Activated T-cell treated with anti-CD3 and anti-CD28 coated beads, Interleukin-2, amount 50 U/mL, for 24 hours (primary cell): ENCODE measurements at regions not wholly inside any gene's neighbourhood (a gene's known extent, or its start where the extent isn't known, plus 50 kb on each side); places are given as distances from the start of the nearest gene placed in this dataset.

Source experiments
- DNase-seq: peaks from one replicate; pipeline ENCODE4 v3.0.0-alpha.2; 2020
- H3K27ac Mint-ChIP-seq: 2 replicates; pipeline ENCODE4 v1.8.0; 2020; ENCODE audit warnings: mild to moderate bottlenecking, mixed read lengths
- H3K27me3 Mint-ChIP-seq: 2 replicates; pipeline ENCODE4 v1.8.0; 2020; ENCODE audit warnings: mixed read lengths
- H3K36me3 Mint-ChIP-seq: 2 replicates; pipeline ENCODE4 v1.8.0; 2020; ENCODE audit warnings: low read depth, mixed read lengths
- H3K4me1 Mint-ChIP-seq: 2 replicates; pipeline ENCODE4 v1.8.0; 2020; ENCODE audit warnings: low read depth, mixed read lengths
- H3K4me3 Mint-ChIP-seq: 2 replicates; pipeline ENCODE4 v1.8.0; 2020; ENCODE audit warnings: mild to moderate bottlenecking, moderate library complexity, mixed read lengths
- H3K9me3 Mint-ChIP-seq: 2 replicates; pipeline ENCODE4 v1.8.0; 2020; ENCODE audit warnings: mixed read lengths

DNA sequence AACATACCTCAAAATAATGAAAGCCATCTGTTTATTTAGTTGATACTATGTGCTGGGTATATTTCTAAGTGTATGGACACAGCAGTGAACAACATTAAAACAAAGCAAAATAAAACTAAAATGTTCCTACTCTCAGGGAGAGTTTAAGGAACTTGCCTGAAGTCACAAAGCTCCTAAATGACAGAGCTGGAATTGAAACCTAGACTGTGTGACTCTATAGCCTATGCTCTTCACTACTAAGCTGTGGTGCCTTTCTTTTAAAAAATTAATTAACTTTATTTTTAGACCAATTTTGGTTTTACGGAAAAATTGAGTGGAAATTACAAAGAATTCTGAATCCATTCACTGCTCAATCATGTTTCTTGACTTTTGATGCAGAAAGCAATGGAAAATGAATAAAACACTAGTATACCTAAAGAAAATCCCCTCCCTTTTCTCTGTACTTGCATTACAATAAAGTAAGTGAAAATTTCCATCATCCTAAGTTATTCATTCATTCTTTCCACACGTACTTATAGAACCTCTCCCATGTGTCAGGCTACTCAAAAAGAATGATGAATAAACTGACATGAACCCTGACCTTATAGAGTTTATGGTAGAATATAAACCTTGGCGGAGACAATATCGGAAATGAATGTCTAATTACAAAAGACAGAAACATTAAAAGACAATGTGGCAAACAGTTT lies 189.8 kb upstream of the RBMS3 start:
- H3K27ac Mint-ChIP-seq = peak overlapping the region; percentile 80
- H3K27me3 Mint-ChIP-seq = no peaks in the 10 kb centered on the region

DNA sequence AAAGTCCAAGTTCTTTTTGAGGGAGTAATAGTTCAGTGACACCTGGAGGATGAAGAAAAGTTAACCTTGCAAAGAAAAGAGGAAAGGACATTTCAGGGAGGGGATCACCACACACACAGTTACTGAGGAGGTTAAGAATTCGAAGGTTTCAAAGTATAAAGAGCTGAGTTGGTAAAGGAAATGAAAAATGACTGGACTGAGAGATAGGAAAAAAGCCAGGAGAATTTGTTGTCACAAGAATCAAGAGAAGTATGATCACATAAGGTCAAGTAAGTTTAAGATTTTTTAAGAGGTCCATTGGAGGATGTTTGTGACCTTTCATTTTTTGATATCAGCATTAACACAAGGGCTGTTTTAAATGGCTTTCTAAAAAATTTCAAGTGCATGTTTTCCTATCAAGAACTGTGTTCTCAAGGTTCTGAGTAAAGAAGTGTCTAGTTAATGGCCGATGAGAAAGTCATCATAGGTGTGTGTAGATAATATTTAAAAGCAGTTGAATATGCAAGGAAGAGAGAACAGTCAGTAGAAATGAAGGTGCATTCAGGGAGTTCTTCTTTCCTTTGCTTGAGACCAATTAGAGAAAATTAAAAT lies 189.2 kb upstream of the RBMS3 start:
- H3K9me3 Mint-ChIP-seq = peaks cover 18% of the 10 kb centered on the region
- H3K27me3 Mint-ChIP-seq = no peaks in the 10 kb centered on the region
- H3K27ac Mint-ChIP-seq = peak overlapping the region; percentile 55
- no peaks in the 10 kb centered on the region for H3K36me3 Mint-ChIP-seq
- peaks cover 19% of the 10 kb centered on the region for H3K4me1 Mint-ChIP-seq
- H3K4me3 Mint-ChIP-seq = no peak overlapping the region
- DNase-seq = no peak

More for the DNA sequence above, 189.8 kb upstream of the RBMS3 start:
- DNase-seq = no peak
- peaks cover 19% of the 10 kb centered on the region for H3K4me1 Mint-ChIP-seq
- no peaks in the 10 kb centered on the region for H3K36me3 Mint-ChIP-seq
- peaks cover 14% of the 10 kb centered on the region for H3K9me3 Mint-ChIP-seq
- H3K4me3 Mint-ChIP-seq = no peak overlapping the region

DNA sequence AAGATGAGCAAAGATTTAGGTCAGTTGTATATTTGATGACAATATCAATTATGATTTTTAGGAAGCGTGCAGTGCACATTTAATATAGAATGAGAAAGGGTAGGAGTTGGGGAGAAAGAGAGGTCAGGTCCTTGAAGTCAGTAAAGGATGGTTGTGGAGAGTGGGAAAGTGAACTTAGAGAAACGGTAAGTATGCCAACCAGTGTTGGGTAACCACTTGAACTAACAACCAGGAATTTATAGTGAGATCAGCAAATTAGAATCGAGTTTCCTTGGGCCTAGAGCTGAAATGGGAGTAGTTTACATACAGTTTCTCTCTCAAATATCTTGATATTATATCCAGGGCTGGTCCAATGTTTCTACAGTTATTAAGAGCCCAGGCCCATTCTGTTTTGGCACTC lies 188.5 kb upstream of the RBMS3 start:
- Mint-ChIP-seq H3K27ac (no peak overlapping the region), H3K36me3 (no peaks in the 10 kb centered on the region), H3K4me1 (peaks cover 19% of the 10 kb centered on the region), H3K9me3 (peaks cover 24% of the 10 kb centered on the region), H3K27me3 (no peaks in the 10 kb centered on the region), H3K4me3 (no peak overlapping the region)
- DNase-seq = no peak

DNA sequence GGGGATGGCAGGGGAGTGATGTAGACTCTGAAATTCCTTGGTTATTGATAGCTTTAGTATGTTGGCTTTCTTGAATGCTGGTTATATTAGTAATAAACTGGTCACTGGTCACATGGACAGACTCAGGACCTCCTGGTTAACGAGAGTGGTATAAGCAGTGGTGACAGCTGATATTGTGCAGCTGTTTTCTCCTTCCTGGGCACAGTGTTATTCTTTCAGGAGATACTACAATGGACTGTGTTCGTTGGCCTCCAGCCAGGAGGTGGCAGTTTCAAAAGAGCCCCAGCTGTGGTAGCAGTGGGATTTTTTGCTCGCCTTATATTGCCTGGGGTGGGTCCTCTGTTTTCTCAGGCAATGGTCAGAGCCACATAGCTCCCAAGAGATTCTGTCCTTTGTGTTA lies 181.6 kb upstream of the RBMS3 start:
- peaks cover 21% of the 10 kb centered on the region for H3K9me3 Mint-ChIP-seq
- H3K4me1 Mint-ChIP-seq = no peaks in the 10 kb centered on the region
- H3K4me3 Mint-ChIP-seq = no peak overlapping the region
- no peaks in the 10 kb centered on the region for H3K36me3 Mint-ChIP-seq
- no peak overlapping the region for H3K27ac Mint-ChIP-seq
- DNase-seq = no peak
- no peaks in the 10 kb centered on the region for H3K27me3 Mint-ChIP-seq

DNA sequence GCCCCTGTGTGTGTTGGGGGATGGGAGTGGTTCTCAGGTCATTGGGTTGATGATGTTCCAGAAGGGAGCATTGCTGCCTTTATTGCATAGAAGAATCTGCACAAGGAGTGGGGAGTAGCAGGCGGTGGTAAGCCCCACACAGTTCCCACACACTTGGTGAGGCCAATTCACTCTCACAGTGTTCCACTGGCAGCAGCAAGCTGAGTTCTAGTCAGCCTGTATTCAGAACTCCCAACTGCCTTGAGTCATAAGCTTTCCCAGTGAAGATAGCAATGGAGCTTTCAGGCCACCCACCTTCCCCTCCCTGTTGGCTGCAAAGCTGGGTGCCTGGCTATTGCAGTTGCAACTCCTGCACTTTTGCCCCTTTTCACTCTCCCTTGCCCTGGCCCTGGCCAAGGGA lies 181.1 kb upstream of the RBMS3 start:
- DNase-seq = no peak
- no peaks in the 10 kb centered on the region for H3K4me1 Mint-ChIP-seq
- no peaks in the 10 kb centered on the region for H3K27me3 Mint-ChIP-seq
- peaks cover 17% of the 10 kb centered on the region for H3K9me3 Mint-ChIP-seq
- H3K27ac Mint-ChIP-seq = no peak overlapping the region
- H3K36me3 Mint-ChIP-seq = no peaks in the 10 kb centered on the region
- no peak overlapping the region for H3K4me3 Mint-ChIP-seq

DNA sequence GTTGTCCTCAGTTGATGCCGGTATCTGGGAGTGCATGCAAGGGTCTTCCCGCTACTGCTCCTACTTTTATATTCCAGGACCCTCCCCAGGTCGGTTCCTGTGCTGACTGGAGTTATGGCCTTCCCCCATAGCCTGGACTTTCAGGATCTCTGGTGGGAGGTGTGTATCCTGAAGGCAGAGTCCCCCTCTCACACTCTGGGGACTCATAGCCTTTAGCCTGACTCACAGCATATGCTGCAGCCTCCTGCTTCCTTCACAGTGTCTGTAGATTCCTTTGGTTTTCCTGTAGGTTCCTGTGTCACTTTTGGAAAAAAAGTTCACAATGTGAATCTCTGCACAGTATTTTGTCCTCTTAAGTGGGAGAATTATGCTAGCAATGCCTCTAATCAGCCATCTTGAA lies 180.6 kb upstream of the RBMS3 start:
- Mint-ChIP-seq H3K36me3 (no peaks in the 10 kb centered on the region), H3K27ac (no peak overlapping the region), H3K9me3 (peaks cover 17% of the 10 kb centered on the region), H3K4me1 (no peaks in the 10 kb centered on the region), H3K27me3 (no peaks in the 10 kb centered on the region), H3K4me3 (no peak overlapping the region)
- DNase-seq = no peak

DNA sequence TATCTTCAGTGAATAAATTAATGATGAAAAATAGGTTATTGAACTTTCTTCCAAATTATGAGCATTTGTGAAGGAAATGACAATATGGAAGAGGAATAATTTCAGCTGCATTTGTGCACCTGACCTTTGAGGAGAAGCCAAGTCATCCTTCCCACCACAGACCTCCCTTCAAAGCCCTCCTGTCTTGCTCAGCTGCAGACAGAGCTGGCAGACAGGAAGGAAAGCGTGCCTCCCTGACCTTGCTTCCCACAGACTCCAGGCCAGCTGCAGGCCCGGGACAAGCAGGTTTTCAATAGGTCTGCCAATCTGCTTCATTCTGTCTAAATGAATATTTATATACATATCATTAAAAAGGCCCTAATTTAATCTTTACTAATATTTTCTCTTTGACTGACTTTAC lies 152.9 kb upstream of the RBMS3 start:
- H3K27me3 Mint-ChIP-seq = no peaks in the 10 kb centered on the region
- H3K27ac Mint-ChIP-seq = no peak overlapping the region
- no peaks in the 10 kb centered on the region for H3K4me1 Mint-ChIP-seq
- no peak overlapping the region for H3K4me3 Mint-ChIP-seq
- no peaks in the 10 kb centered on the region for H3K36me3 Mint-ChIP-seq
- no peak for DNase-seq
- H3K9me3 Mint-ChIP-seq = peaks cover 7% of the 10 kb centered on the region

DNA sequence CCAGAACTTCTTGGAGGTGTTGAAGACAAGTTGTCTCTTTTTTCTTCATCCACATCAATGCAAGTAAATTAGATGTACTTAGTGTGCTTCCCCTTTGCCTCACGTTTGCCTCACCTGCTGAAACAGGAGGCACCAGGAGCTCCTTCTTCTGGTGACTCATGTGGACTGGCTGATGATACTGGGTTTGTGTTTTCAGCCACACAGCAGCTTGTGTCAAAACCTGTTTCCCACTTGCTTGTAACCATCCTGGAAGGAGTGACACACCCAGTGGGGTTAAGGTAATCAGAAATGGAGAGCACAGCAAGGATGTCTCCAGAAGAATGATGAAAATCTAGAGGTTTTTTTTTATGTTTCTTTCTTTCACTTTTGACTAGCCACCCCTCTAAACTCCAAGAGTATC lies 143.3 kb upstream of the RBMS3 start:
- no peak for DNase-seq
- Mint-ChIP-seq H3K4me1 (peaks cover 9% of the 10 kb centered on the region), H3K36me3 (no peaks in the 10 kb centered on the region), H3K9me3 (no peaks in the 10 kb centered on the region), H3K27me3 (no peaks in the 10 kb centered on the region), H3K27ac (no peak overlapping the region), H3K4me3 (no peak overlapping the region)

DNA sequence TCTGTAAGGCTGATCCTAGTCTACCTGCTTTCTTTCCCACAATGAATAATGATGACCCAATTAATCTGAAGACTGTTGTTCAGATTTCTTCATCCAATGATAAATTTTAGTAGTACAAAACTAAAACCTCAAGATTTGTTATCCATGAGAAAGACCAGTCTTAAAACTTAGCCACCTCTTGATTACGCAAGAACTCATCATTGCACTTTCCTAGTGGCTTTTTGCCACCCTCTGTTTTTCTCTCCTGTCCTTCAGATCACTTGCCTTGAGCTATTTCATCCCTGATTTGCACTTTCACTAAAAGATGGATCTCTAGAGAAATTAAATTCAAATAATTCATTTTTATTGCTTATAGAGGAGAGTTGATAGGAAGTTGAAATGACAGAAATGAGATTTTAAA lies 142.7 kb upstream of the RBMS3 start:
- peaks cover 9% of the 10 kb centered on the region for H3K4me1 Mint-ChIP-seq
- H3K27me3 Mint-ChIP-seq = no peaks in the 10 kb centered on the region
- H3K9me3 Mint-ChIP-seq = no peaks in the 10 kb centered on the region
- H3K27ac Mint-ChIP-seq = no peak overlapping the region
- DNase-seq = no peak
- no peak overlapping the region for H3K4me3 Mint-ChIP-seq
- no peaks in the 10 kb centered on the region for H3K36me3 Mint-ChIP-seq

DNA sequence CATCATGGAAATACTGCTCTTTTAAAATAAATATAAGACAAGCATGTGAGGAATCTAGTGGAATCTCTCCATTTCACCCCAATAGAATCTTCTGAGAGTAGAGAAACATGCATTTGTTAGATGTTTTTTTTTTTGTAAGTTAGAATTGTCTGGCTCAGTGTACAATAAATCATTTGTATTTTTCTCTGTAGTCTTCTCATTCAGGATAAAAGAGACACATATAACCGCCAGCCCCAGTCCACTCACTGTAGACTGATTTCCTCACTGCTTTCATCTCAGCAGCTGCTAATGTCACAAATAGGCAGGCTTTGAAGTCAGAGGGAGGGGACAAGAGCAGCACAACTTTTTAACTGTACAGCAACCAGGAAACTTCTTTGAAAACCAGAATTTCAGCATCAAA lies 140.2 kb upstream of the RBMS3 start:
- no peak for DNase-seq
- no peak overlapping the region for H3K27ac Mint-ChIP-seq
- H3K4me3 Mint-ChIP-seq = no peak overlapping the region
- H3K27me3 Mint-ChIP-seq = no peaks in the 10 kb centered on the region
- no peaks in the 10 kb centered on the region for H3K9me3 Mint-ChIP-seq
- H3K4me1 Mint-ChIP-seq = peaks cover 9% of the 10 kb centered on the region
- H3K36me3 Mint-ChIP-seq = no peaks in the 10 kb centered on the region

DNA sequence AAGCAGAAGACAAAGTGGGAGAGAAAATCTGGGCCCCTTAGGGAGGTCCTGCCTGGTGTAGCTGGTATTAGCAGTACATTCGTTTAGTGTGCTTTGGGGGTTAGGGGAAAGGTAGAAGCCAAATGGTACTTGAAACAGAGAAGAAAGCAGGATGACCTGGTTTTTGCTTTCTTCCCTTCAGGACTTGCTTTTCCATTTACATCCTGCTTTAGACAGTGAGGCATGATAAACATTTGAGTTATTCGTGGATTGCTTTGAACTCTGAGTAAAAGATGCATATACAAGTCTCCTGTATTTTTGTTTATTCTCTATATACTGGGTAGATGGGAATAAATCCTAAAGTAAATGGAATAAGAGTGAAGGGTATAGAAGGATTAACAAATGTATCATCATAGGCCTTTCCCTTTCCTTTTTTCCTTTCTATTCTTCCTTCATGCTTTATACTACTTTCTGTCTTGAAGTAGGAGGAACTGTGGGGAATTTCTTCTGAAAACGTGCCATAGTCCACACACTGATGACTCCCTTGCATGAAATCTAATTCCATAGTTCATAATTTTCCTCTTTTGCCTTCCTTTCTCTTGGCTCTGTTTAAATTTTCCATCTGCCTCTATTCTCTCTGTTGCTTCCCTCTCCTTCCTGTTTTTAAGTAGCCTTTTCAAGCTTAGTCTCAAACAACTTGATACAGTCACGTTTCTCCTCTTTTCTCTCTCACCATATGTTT lies 139.5 kb upstream of the RBMS3 start:
- H3K4me1 Mint-ChIP-seq = peaks cover 9% of the 10 kb centered on the region
- H3K4me3 Mint-ChIP-seq = no peak overlapping the region
- H3K27ac Mint-ChIP-seq = no peak overlapping the region
- DNase-seq = no peak
- no peaks in the 10 kb centered on the region for H3K36me3 Mint-ChIP-seq
- H3K9me3 Mint-ChIP-seq = no peaks in the 10 kb centered on the region
- H3K27me3 Mint-ChIP-seq = no peaks in the 10 kb centered on the region

DNA sequence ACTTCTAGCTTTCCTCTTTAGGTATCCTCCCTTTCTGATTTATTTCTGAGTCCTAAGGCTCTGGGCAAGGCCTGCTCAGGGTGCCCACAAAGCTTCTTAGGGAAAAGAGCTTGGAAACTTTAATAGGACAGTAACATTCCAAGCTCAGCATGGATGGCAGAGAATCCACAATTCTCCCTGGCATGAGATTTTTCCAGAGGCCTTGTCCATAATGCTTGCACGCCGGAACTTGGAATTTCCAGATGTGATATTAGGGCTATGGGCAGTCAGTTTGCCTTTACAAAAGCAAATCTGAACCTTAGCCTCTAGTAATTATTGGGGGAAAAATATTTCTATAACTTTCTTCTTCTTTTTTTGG lies 139.0 kb upstream of the RBMS3 start:
- no peaks in the 10 kb centered on the region for H3K9me3 Mint-ChIP-seq
- DNase-seq = no peak
- no peaks in the 10 kb centered on the region for H3K27me3 Mint-ChIP-seq
- no peak overlapping the region for H3K27ac Mint-ChIP-seq
- H3K4me1 Mint-ChIP-seq = peaks cover 9% of the 10 kb centered on the region
- H3K4me3 Mint-ChIP-seq = no peak overlapping the region
- H3K36me3 Mint-ChIP-seq = no peaks in the 10 kb centered on the region

DNA sequence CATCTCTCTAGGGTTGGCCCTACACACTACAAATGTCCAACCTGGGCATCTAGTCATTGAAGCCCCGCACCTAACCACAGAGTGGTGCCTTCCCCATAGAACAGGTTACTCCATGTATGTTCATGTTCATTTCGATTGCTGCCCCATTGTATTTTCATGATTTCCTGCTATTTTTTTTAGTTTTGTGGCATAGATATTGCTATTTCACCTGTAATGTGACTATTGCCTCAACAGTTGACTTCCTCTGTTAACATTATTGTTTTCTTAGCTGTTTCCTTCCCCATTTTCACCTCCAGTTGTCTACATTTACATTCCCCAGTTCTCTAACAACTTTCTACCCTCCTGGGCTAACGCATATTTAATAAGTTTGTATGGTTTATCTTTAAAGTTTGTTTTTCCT lies 137.7 kb upstream of the RBMS3 start:
- Mint-ChIP-seq H3K4me1 (peaks cover 3% of the 10 kb centered on the region), H3K27me3 (no peaks in the 10 kb centered on the region), H3K27ac (no peak overlapping the region), H3K36me3 (no peaks in the 10 kb centered on the region), H3K9me3 (no peaks in the 10 kb centered on the region), H3K4me3 (no peak overlapping the region)
- no peak for DNase-seq

DNA sequence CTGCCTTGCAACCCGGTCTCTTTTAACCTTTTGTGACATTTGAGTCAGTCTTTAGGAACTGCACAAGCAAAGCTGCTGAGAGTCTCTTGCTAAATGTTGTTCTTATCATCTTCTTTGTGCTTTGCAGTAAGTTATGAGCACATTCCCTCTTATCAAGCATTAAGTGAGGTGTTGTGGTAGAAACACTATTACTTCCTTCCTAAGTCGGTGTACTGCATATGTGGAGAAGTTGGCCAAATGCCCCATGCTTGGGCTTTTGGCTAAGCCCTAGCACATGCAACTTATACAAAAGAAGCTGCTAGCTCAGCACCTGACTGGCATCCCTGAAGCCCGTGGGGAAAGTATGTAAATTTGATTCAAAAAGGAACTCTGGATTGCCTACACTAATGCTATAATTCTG lies 136.5 kb upstream of the RBMS3 start:
- no peak overlapping the region for H3K4me3 Mint-ChIP-seq
- no peak for DNase-seq
- H3K36me3 Mint-ChIP-seq = no peaks in the 10 kb centered on the region
- no peak overlapping the region for H3K27ac Mint-ChIP-seq
- H3K4me1 Mint-ChIP-seq = no peaks in the 10 kb centered on the region
- H3K27me3 Mint-ChIP-seq = no peaks in the 10 kb centered on the region
- H3K9me3 Mint-ChIP-seq = no peaks in the 10 kb centered on the region

DNA sequence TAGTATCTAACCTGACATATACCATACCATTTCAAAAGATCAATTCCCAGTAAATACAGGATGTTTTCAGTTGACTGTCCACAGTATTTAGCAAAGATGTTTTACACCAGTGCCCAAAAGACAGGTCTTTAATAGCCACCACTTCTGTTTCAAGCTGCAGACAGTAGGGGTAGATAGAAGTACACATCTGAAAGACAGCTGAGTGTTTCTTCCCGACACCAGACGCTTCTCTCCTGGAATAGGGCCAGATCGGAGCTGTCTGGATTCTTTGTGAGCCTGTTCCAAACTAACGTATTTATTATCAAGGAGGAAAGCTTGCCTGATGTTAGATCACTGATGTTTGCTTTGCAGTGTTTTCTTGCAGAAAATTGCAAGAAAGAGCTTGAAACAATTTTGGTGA lies 136.1 kb upstream of the RBMS3 start:
- Mint-ChIP-seq H3K9me3 (no peaks in the 10 kb centered on the region), H3K4me3 (no peak overlapping the region), H3K27ac (no peak overlapping the region), H3K27me3 (no peaks in the 10 kb centered on the region), H3K4me1 (no peaks in the 10 kb centered on the region), H3K36me3 (no peaks in the 10 kb centered on the region)
- no peak for DNase-seq
